ENCODE measurements at regions not wholly inside any gene's neighbourhood (a gene's known extent, or its start where the extent isn't known, plus 50 kb on each side); places are given as distances from the start of the nearest gene placed in this dataset.

- TF ChIP-seq CHD7 (IDR thresholded peaks at IDR 0.05; ENCODE audit: insufficient replicate concordance, low read length) (no peak), SIN3A (conservative IDR thresholded peaks at IDR 0.05 in 1 of 2, IDR thresholded peaks at IDR 0.05 in 1 of 2; ENCODE audit: low read depth in 1 of 2, low read length in 2 of 2) (no peak), EGR1 (IDR thresholded peaks at IDR 0.05; ENCODE audit: borderline replicate concordance, low read depth, low read length) (no peak), SIRT6 (IDR thresholded peaks at IDR 0.05; ENCODE audit: low read length) (no peak), SRF (IDR thresholded peaks at IDR 0.05; ENCODE audit: low read depth, low read length) (no peak), FOSL1 (IDR thresholded peaks at IDR 0.05; ENCODE audit: insufficient read depth, low read depth, low read length) (no peak), GTF2F1 (IDR thresholded peaks at IDR 0.05; ENCODE audit: borderline replicate concordance, low read depth, low read length) (no peak), HDAC6 (IDR thresholded peaks at IDR 0.05; ENCODE audit: low read depth, low read length) (no peak), BCL11A (IDR thresholded peaks at IDR 0.05; ENCODE audit: low read depth in 2 of 2, low read length in 2 of 2) (no peak)
- TF ChIP-seq, protein P1, sequence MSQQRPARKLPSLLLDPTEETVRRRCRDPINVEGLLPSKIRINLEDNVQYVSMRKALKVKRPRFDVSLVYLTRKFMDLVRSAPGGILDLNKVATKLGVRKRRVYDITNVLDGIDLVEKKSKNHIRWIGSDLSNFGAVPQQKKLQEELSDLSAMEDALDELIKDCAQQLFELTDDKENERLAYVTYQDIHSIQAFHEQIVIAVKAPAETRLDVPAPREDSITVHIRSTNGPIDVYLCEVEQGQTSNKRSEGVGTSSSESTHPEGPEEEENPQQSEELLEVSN (IDR thresholded peaks at IDR 0.05): no peak
These were observed 656.3 kb upstream of the IGFBP3 start (continued) for GRCh38 chr7:46577394-46577793.

Measured in H1 (cell line).